ENCODE measurements at regions not wholly inside any gene's neighbourhood (a gene's known extent, or its start where the extent isn't known, plus 50 kb on each side); places are given as distances from the start of the nearest gene placed in this dataset.

GRCh38 chr1:91137173-91137852 lies 115.5 kb upstream of the ZNF644 start:
- H3K27me3 ChIP-seq (replicated peaks in 1 of 2; ENCODE audit: control insufficient read depth in 2 of 2, insufficient read depth in 2 of 2, low read length in 1 of 2), result no peaks in the 10 kb centered on the region
- DNase-seq (ENCODE audit: low read depth, low spot score) (no peak), FAIRE-seq (no peak), ATAC-seq (no peak)
- TF ChIP-seq ETV6 (conservative IDR thresholded peaks at IDR 0.05 in 1 of 2, IDR thresholded peaks at IDR 0.05 in 1 of 2; ENCODE audit: borderline replicate concordance in 1 of 2, low read depth in 1 of 2) (no peak), RFX5 (IDR thresholded peaks at IDR 0.05; ENCODE audit: low read depth, low read length) (no peak), HDGF (IDR thresholded peaks at IDR 0.05) (no peak), IKZF2 (IDR thresholded peaks at IDR 0.05) (no peak), PBX3 (IDR thresholded peaks at IDR 0.05; ENCODE audit: insufficient replicate concordance, low read depth, low read length) (no peak), SUPT20H (IDR thresholded peaks at IDR 0.05; ENCODE audit: borderline replicate concordance, control insufficient read depth, low read depth, low read length) (no peak), STAT3 (IDR thresholded peaks at IDR 0.05; ENCODE audit: low read depth, low read length) (no peak), TCF12 (IDR thresholded peaks at IDR 0.05; ENCODE audit: low read depth, low read length) (no peak)
- TF ChIP-seq, protein P1, sequence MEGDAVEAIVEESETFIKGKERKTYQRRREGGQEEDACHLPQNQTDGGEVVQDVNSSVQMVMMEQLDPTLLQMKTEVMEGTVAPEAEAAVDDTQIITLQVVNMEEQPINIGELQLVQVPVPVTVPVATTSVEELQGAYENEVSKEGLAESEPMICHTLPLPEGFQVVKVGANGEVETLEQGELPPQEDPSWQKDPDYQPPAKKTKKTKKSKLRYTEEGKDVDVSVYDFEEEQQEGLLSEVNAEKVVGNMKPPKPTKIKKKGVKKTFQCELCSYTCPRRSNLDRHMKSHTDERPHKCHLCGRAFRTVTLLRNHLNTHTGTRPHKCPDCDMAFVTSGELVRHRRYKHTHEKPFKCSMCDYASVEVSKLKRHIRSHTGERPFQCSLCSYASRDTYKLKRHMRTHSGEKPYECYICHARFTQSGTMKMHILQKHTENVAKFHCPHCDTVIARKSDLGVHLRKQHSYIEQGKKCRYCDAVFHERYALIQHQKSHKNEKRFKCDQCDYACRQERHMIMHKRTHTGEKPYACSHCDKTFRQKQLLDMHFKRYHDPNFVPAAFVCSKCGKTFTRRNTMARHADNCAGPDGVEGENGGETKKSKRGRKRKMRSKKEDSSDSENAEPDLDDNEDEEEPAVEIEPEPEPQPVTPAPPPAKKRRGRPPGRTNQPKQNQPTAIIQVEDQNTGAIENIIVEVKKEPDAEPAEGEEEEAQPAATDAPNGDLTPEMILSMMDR (IDR thresholded peaks at IDR 0.05 in 2 of 3, conservative IDR thresholded peaks at IDR 0.05 in 1 of 3; ENCODE audit: control insufficient read depth in 2 of 3, extremely low read depth in 1 of 3, insufficient read depth in 1 of 3, low read depth in 3 of 3, low read length in 3 of 3), result no peak
- TF ChIP-seq, protein P2, sequence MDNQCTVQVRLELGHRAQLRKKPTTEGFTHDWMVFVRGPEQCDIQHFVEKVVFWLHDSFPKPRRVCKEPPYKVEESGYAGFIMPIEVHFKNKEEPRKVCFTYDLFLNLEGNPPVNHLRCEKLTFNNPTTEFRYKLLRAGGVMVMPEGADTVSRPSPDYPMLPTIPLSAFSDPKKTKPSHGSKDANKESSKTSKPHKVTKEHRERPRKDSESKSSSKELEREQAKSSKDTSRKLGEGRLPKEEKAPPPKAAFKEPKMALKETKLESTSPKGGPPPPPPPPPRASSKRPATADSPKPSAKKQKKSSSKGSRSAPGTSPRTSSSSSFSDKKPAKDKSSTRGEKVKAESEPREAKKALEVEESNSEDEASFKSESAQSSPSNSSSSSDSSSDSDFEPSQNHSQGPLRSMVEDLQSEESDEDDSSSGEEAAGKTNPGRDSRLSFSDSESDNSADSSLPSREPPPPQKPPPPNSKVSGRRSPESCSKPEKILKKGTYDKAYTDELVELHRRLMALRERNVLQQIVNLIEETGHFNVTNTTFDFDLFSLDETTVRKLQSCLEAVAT (IDR thresholded peaks at IDR 0.05), result no peak
- TF ChIP-seq, protein P3, sequence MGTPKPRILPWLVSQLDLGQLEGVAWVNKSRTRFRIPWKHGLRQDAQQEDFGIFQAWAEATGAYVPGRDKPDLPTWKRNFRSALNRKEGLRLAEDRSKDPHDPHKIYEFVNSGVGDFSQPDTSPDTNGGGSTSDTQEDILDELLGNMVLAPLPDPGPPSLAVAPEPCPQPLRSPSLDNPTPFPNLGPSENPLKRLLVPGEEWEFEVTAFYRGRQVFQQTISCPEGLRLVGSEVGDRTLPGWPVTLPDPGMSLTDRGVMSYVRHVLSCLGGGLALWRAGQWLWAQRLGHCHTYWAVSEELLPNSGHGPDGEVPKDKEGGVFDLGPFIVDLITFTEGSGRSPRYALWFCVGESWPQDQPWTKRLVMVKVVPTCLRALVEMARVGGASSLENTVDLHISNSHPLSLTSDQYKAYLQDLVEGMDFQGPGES (IDR thresholded peaks at IDR 0.05), result no peak
- no peaks in the 10 kb centered on the region for H3K36me3 ChIP-seq (ENCODE audit: control insufficient read depth in 2 of 2, insufficient read depth in 2 of 2, low read length in 1 of 2)
- CTCF ChIA-PET, result interaction anchor here (0.7 to 1.3 kb wide), 2 partner anchors 11 to 147 kb away, joined by 3 to 4 read pairs; no protein-coding TSS in a partner anchor
- intact Hi-C loops (cut with micrococcal nuclease; ENCODE audit: unreplicated experiment) (no loop called here), in situ Hi-C loops (cut with MboI) (no loop called here)
- 72% methylated on average over 1 of the region's 1 CpG for WGBS (ENCODE audit: insufficient coverage, insufficient replicate concordance, low lambda C conversion rate, missing lambda C conversion rate)
- no TSS peak for BruUV-seq (replicated peaks)
- H3K4me2 ChIP-seq (ENCODE audit: control insufficient read depth, insufficient read depth), result no peak overlapping the region
- no peak overlapping the region for H3K27ac ChIP-seq (ENCODE audit: control insufficient read depth, insufficient read depth)
- H3K4me3 ChIP-seq, result no peak overlapping the region
- no peak overlapping the region for H3K9ac ChIP-seq (ENCODE audit: control insufficient read depth, insufficient read depth, low read length)
- RAD21 ChIA-PET (ENCODE audit: unreplicated experiment), result no interaction called here
- SMC1A ChIA-PET (ENCODE audit: uncharacterized antibody, unreplicated experiment), result interaction anchor here (0.7 to 1.8 kb wide), 4 partner anchors 12 to 416 kb away, joined by 3 to 6 read pairs (median 4); no protein-coding TSS in a partner anchor
- H3K9me3 ChIP-seq (replicated peaks; ENCODE audit: control insufficient read depth, insufficient read depth, low read length), result no peaks in the 10 kb centered on the region
- H3K4me1 ChIP-seq (ENCODE audit: control insufficient read depth, insufficient read depth, low read length), result no peaks in the 10 kb centered on the region
- no peaks in the 10 kb centered on the region for H4K20me1 ChIP-seq (ENCODE audit: control insufficient read depth, insufficient read depth)
- no peaks in the 10 kb centered on the region for H3K79me2 ChIP-seq (ENCODE audit: control insufficient read depth, insufficient read depth, low read length)
- POLR2A ChIA-PET, result no interaction called here
- no peak overlapping the region for H2AFZ ChIP-seq (ENCODE audit: control insufficient read depth, low read depth, low read length)
